ENCODE measurements at regions not wholly inside any gene's neighbourhood (a gene's known extent, or its start where the extent isn't known, plus 50 kb on each side); places are given as distances from the start of the nearest gene placed in this dataset.
"Not testable (repeated sequence)": the region's sequence is repeated elsewhere in the genome, so short reads cannot be mapped to it uniquely, and the experiment has no call there.

GRCh38 chr2:172262486-172262885 lies 159.8 kb upstream of the DLX2 start:
- no peak for DNase-seq

GRCh38 chr2:172264820-172265219 lies 162.1 kb upstream of the DLX2 start:
- DNase-seq: not testable (repeated sequence)

GRCh38 chr2:172269507-172270244 lies 157.7 kb upstream of the ITGA6 start:
- not testable (repeated sequence) for DNase-seq

- DNase-seq: no peak
Measured at GRCh38 chr2:172270278-172271079, 156.9 kb upstream of the ITGA6 start.

- DNase-seq: peak in 1 of 2 donors; percentile 27
Measured at GRCh38 chr2:172273910-172274571, 153.3 kb upstream of the ITGA6 start.

GRCh38 chr2:172275239-172275638 lies 152.1 kb upstream of the ITGA6 start:
- DNase-seq: peak in 1 of 2 donors; percentile 9

- DNase-seq: no peak
Measured at GRCh38 chr2:172276961-172277360, 150.4 kb upstream of the ITGA6 start.

GRCh38 chr2:172278667-172279066 lies 148.7 kb upstream of the ITGA6 start:
- peak in 1 of 2 donors; percentile 68 for DNase-seq

- no peak for DNase-seq
Measured at GRCh38 chr2:172279214-172279613, 148.2 kb upstream of the ITGA6 start.

GRCh38 chr2:172279813-172280212 lies 147.6 kb upstream of the ITGA6 start:
- no peak for DNase-seq

- peak in 1 of 2 donors; percentile 98 for DNase-seq
Measured at GRCh38 chr2:172280571-172281361, 146.6 kb upstream of the ITGA6 start.

- DNase-seq: peak in 1 of 2 donors; percentile 38
Measured at GRCh38 chr2:172281648-172282570, 145.5 kb upstream of the ITGA6 start.

GRCh38 chr2:172282944-172283343 lies 144.4 kb upstream of the ITGA6 start:
- DNase-seq: no peak

GRCh38 chr2:172283476-172283875 lies 143.9 kb upstream of the ITGA6 start:
- no peak for DNase-seq

GRCh38 chr2:172284209-172284608 lies 143.2 kb upstream of the ITGA6 start:
- no peak for DNase-seq

- no peak for DNase-seq
Measured at GRCh38 chr2:172285010-172285621, 142.3 kb upstream of the ITGA6 start.

- DNase-seq: no peak
Measured at GRCh38 chr2:172285760-172286159, 141.6 kb upstream of the ITGA6 start.

GRCh38 chr2:172287190-172287589 lies 140.2 kb upstream of the ITGA6 start:
- DNase-seq: no peak

GRCh38 chr2:172287605-172288315 lies 139.6 kb upstream of the ITGA6 start:
- no peak for DNase-seq

GRCh38 chr2:172288603-172289002 lies 138.8 kb upstream of the ITGA6 start:
- no peak for DNase-seq

Measured in bone marrow (tissue), 2 donors.